Fibroblast of lung (primary cell): ENCODE measurements at regions not wholly inside any gene's neighbourhood (a gene's known extent, or its start where the extent isn't known, plus 50 kb on each side); places are given as distances from the start of the nearest gene placed in this dataset.

Experiments
- EZH2 ChIP-seq: IDR thresholded peaks from 2 replicates; pipeline ENCODE4 v1.5.1; 2012; ENCODE audit warnings: low read length, control low read depth, mild to moderate bottlenecking; ENCODE audit errors: missing control alignments
- TF ChIP-seq, protein P1 (sequence below), 2 donors: IDR thresholded peaks in 1 of 2; conservative IDR thresholded peaks in 1 of 2; 1 replicate in 1 of 2; 2 replicates in 1 of 2; pipeline ENCODE4 v1.5.1; 2011 to 2012; ENCODE audit warnings: low read length in 2 of 2, control low read depth in 1 of 2, inconsistent platforms in 1 of 2, low read depth in 1 of 2, mild to moderate bottlenecking in 1 of 2

DNA sequence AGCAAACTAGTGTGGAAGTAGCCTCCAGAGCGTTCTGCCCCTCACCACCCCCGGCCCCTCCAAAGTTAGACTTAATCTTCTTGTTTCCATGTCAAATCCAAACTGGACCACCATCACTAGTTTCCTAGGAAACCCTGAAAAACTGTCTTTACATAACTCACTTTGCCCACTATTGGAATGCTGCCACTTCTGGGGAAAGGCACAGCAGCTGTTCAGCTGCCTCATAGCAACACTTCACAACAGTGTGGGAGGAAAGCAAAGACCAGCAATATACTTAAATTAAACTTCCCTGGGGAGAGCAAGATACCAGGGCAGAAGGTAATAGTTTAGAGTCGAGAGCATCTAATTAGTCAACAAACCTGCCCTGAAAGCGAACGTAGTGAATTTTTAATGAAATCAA lies 452.2 kb downstream of the KCNJ2 start:
- TF ChIP-seq, protein P1, sequence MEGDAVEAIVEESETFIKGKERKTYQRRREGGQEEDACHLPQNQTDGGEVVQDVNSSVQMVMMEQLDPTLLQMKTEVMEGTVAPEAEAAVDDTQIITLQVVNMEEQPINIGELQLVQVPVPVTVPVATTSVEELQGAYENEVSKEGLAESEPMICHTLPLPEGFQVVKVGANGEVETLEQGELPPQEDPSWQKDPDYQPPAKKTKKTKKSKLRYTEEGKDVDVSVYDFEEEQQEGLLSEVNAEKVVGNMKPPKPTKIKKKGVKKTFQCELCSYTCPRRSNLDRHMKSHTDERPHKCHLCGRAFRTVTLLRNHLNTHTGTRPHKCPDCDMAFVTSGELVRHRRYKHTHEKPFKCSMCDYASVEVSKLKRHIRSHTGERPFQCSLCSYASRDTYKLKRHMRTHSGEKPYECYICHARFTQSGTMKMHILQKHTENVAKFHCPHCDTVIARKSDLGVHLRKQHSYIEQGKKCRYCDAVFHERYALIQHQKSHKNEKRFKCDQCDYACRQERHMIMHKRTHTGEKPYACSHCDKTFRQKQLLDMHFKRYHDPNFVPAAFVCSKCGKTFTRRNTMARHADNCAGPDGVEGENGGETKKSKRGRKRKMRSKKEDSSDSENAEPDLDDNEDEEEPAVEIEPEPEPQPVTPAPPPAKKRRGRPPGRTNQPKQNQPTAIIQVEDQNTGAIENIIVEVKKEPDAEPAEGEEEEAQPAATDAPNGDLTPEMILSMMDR (conservative IDR thresholded peaks at IDR 0.05 in 1 of 2, IDR thresholded peaks at IDR 0.05 in 1 of 2; ENCODE audit: low read depth in 1 of 2, low read length in 2 of 2), result no peak
- TF ChIP-seq EZH2, result no peak
